ENCODE measurements at regions not wholly inside any gene's neighbourhood (a gene's known extent, or its start where the extent isn't known, plus 50 kb on each side); places are given as distances from the start of the nearest gene placed in this dataset.

GRCh38 chr15:95687061-95687460 lies 643.4 kb upstream of the NR2F2 start:
- TF ChIP-seq POLR2A (IDR thresholded peaks at IDR 0.05) (no peak), POLR2AphosphoS5 (IDR thresholded peaks at IDR 0.05) (no peak)
- TF ChIP-seq, protein P1, sequence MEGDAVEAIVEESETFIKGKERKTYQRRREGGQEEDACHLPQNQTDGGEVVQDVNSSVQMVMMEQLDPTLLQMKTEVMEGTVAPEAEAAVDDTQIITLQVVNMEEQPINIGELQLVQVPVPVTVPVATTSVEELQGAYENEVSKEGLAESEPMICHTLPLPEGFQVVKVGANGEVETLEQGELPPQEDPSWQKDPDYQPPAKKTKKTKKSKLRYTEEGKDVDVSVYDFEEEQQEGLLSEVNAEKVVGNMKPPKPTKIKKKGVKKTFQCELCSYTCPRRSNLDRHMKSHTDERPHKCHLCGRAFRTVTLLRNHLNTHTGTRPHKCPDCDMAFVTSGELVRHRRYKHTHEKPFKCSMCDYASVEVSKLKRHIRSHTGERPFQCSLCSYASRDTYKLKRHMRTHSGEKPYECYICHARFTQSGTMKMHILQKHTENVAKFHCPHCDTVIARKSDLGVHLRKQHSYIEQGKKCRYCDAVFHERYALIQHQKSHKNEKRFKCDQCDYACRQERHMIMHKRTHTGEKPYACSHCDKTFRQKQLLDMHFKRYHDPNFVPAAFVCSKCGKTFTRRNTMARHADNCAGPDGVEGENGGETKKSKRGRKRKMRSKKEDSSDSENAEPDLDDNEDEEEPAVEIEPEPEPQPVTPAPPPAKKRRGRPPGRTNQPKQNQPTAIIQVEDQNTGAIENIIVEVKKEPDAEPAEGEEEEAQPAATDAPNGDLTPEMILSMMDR (IDR thresholded peaks at IDR 0.05) = no peak
